Left renal pelvis (tissue), 4 donors: ENCODE measurements at regions not wholly inside any gene's neighbourhood (a gene's known extent, or its start where the extent isn't known, plus 50 kb on each side); places are given as distances from the start of the nearest gene placed in this dataset.
"Not testable (repeated sequence)": the region's sequence is repeated elsewhere in the genome, so short reads cannot be mapped to it uniquely, and the experiment has no call there.

Experiments used
- DNase-seq, 4 donors: peaks; one replicate each; pipeline ENCODE4 v3.0.0-alpha.2; 2013; ENCODE audit warnings: low read depth in 4 of 4, low spot score in 3 of 4

- DNase-seq, result no peak
Measured at GRCh38 chr4:30996841-30997240, 276.7 kb downstream of the PCDH7 start.

- no peak for DNase-seq
Measured at GRCh38 chr4:31005037-31005436, 284.9 kb downstream of the PCDH7 start.

GRCh38 chr4:31007858-31008257 lies 287.7 kb downstream of the PCDH7 start:
- DNase-seq, result no peak

- DNase-seq, result no peak
Measured at GRCh38 chr4:31009926-31010325, 289.8 kb downstream of the PCDH7 start.

- DNase-seq, result no peak
Measured at GRCh38 chr4:31015123-31015522, 295.0 kb downstream of the PCDH7 start.

GRCh38 chr4:31016322-31017061 lies 296.3 kb downstream of the PCDH7 start:
- DNase-seq, result no peak

- DNase-seq, result no peak
Measured at GRCh38 chr4:31020363-31020762, 300.2 kb downstream of the PCDH7 start.

GRCh38 chr4:31021008-31021407 lies 300.8 kb downstream of the PCDH7 start:
- DNase-seq, result no peak

- DNase-seq, result no peak
Measured at GRCh38 chr4:31022702-31023101, 302.5 kb downstream of the PCDH7 start.

GRCh38 chr4:31023109-31023508 lies 302.9 kb downstream of the PCDH7 start:
- no peak for DNase-seq

- no peak for DNase-seq
Measured at GRCh38 chr4:31023742-31024141, 303.6 kb downstream of the PCDH7 start.

GRCh38 chr4:31024781-31025180 lies 304.6 kb downstream of the PCDH7 start:
- not testable (repeated sequence) for DNase-seq

GRCh38 chr4:31026256-31026655 lies 306.1 kb downstream of the PCDH7 start:
- DNase-seq, result no peak

- no peak for DNase-seq
Measured at GRCh38 chr4:31034550-31034949, 314.4 kb downstream of the PCDH7 start.

- DNase-seq, result no peak
Measured at GRCh38 chr4:31035761-31036160, 315.6 kb downstream of the PCDH7 start.

GRCh38 chr4:31037703-31038102 lies 317.5 kb downstream of the PCDH7 start:
- DNase-seq, result no peak

- DNase-seq, result no peak
Measured at GRCh38 chr4:31039382-31039781, 319.2 kb downstream of the PCDH7 start.

GRCh38 chr4:31040106-31040505 lies 319.9 kb downstream of the PCDH7 start:
- DNase-seq, result no peak

- DNase-seq, result no peak
Measured at GRCh38 chr4:31041385-31041784, 321.2 kb downstream of the PCDH7 start.

GRCh38 chr4:31041853-31042252 lies 321.7 kb downstream of the PCDH7 start:
- no peak for DNase-seq

GRCh38 chr4:31043382-31044062 lies 323.4 kb downstream of the PCDH7 start:
- DNase-seq, result no peak

- DNase-seq, result no peak
Measured at GRCh38 chr4:31045151-31045550, 325.0 kb downstream of the PCDH7 start.
